ENCODE measurements at regions not wholly inside any gene's neighbourhood (a gene's known extent, or its start where the extent isn't known, plus 50 kb on each side); places are given as distances from the start of the nearest gene placed in this dataset.
A peak's percentile ranks its signal among the peaks of the same experiment; 100 is the strongest.
"Not testable (repeated sequence)": the region's sequence is repeated elsewhere in the genome, so short reads cannot be mapped to it uniquely, and the experiment has no call there.

DNA sequence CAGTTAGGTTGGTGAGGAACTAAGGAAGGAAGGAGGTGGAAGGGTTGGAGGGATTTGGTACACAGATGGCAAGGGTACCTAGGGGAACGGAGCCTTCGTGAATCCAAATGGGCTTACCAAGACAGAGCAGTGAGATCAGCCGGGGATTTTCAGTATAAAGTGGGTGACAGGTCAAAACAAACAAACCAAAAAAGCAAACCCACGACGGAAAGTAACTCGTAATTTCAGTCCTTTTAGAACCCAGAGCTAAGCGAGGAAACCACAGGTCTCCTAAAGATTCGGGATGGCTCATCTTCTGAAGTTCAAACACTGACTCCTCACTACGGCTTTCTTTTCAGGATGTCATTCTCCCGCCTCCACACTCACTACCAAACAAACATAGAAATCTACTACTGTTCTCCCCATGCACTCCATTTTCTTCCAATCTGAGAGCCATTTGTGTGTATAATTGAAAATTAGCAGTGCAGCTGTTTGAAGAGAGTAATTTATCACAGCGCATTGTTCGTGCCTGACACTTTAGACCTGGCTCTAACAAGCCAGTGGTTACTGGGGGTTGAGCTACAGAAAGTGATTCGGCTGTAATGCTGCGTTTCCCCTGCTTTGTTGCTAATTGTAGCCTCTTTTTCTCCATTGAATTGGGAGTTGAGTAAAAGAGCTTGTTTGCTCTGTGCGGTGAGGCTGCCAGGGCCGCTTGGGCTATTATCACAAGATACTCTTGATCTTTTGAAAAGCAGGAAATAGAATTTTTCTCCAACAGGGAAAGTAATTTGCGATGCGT is 64.7 kb upstream of the CCDC39 start:
- DNase-seq (ENCODE audit: low spot score), result no peak

GRCh38 chr3:180747805-180748361 is 68.6 kb upstream of the CCDC39 start:
- no peak for DNase-seq (ENCODE audit: low spot score)

DNA sequence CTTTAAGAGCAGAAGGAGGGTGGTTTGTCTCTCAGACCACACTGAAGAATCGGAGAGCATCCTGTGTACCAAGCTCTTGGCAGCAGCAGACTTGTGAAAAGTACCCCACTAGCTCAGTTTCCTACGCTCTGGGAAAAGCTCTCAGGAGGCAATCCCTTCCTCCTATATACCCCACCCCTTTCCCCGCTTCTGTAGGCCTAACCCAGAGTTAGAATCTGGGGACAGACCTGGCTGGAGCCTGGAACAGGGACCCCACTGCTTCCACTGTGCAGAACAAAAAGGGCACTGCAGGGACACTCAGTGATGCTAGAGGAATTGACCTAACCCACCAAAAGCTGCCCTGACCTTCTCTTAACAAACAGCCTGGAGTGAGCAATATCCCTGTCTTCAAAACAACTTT is 70.0 kb upstream of the CCDC39 start:
- DNase-seq (ENCODE audit: low spot score), result no peak

DNA sequence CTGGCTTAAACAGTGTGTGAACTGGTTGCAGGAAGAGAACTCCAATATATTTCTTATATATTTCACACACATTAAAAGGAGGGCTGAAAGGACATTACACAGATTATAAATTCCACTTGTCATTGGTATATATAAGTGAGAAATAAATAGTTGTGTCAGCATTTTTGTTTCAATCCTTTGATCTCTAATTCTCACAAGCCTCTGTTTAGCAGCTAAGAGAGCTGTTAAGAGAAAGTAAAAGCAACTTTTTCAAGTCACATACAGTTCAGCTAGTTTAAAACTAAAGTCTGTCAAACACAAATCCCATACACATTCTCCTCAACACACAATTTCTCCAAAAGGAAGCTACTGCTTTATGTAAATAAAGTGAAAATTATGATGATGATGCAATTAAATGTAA is 70.5 kb upstream of the CCDC39 start:
- no peak for DNase-seq (ENCODE audit: low spot score)

DNA sequence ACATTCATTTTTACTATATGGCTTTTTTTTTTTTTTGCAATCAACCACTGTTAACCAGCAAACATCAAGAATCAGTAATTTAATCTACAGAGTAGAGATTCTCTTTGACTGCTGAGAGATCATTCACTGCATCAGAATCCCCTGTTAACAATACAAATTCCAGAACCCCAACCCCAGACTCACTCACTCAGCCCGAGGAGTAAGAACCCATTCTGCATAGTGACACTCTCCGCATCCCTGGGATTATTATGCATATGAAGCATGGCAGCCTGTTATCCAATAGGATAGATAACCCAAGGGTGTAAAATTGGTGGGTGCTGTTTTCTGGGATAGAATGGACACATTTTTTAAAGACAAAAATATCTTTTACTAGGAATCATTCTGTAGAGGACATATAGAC is 76.3 kb upstream of the CCDC39 start:
- no peak for DNase-seq (ENCODE audit: low spot score)

- no peak for DNase-seq (ENCODE audit: low spot score)
Observed at GRCh38 chr3:180762866-180763265, 83.6 kb upstream of the CCDC39 start.

DNA sequence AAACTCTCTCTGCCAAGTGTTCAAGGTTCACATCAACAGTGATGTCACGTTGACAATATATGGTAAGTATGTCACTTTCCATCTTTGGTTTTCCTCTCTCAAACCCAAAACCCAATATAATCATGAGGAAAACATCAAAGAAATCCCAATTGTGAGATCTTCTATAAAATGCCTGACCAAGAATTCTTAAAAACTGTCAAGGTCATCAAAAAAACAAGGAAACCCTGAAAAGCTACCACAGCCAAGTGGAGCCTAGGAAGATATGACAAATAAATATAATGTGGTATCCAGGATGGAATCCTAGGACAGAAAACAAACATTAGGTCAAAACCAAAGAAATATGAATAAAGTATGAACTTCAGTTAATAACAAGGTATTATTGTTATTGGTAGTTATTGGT is 85.2 kb upstream of the CCDC39 start:
- DNase-seq (ENCODE audit: low spot score), result no peak

DNA sequence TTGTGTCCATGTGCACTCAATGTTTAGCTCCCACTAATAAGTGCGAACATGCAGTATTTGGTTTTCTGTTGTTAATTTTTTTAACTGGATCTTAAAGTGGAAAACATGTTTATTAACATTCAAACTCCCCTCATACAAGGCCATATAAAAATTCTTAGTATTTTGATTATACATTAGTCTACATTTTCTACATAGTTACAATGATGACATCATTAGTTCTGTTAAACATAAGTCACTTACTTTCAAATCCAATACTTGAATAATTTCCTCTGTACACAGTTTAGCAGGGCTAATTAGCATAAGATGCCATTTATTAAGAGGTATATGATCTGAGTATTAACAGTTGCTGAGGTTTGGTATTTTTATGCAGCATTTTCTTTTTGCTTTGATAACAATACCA is 91.3 kb upstream of the CCDC39 start:
- no peak for DNase-seq (ENCODE audit: low spot score)

GRCh38 chr3:180776433-180776832 is 97.1 kb upstream of the CCDC39 start:
- no peak for DNase-seq (ENCODE audit: low spot score)

GRCh38 chr3:180782195-180782984 is 103.1 kb upstream of the CCDC39 start:
- no peak for DNase-seq (ENCODE audit: low spot score)

DNA sequence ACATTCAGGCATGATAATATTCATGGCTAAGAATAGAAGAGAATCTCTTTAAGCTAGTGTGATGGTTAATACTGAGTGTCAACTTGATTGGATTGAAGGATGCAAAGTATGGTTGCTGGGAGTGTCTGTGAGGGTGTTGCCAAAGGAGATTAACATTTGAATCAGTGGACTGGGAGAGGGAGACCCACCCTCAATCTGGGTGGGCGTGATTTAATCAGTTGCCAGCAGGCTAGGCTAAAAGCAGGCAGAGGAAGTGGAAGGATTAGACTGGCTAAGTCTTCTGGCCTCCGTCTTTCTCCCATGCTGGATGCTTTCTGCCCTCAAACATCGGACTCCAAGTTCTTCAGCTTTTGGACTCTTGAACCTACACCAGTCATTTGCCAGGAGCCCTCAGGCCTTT is 106.9 kb upstream of the CCDC39 start:
- DNase-seq (ENCODE audit: low spot score), result not testable (repeated sequence)

GRCh38 chr3:180789774-180790173 is 110.5 kb upstream of the CCDC39 start:
- DNase-seq (ENCODE audit: low spot score), result no peak

GRCh38 chr3:180798197-180798596 is 114.3 kb upstream of the FXR1 start:
- no peak for DNase-seq (ENCODE audit: low spot score)

GRCh38 chr3:180802837-180803236 is 109.6 kb upstream of the FXR1 start:
- DNase-seq (ENCODE audit: low spot score), result peak; percentile 6

- DNase-seq (ENCODE audit: low spot score), result no peak
Observed at GRCh38 chr3:180804916-180805315, 107.6 kb upstream of the FXR1 start.

GRCh38 chr3:180808823-180809575 is 103.5 kb upstream of the FXR1 start:
- DNase-seq (ENCODE audit: low spot score), result no peak

- no peak for DNase-seq (ENCODE audit: low spot score)
Observed at GRCh38 chr3:180820400-180820799, 92.1 kb upstream of the FXR1 start.

- DNase-seq (ENCODE audit: low spot score), result no peak
Observed at GRCh38 chr3:180825964-180826363, 86.5 kb upstream of the FXR1 start.

DNA sequence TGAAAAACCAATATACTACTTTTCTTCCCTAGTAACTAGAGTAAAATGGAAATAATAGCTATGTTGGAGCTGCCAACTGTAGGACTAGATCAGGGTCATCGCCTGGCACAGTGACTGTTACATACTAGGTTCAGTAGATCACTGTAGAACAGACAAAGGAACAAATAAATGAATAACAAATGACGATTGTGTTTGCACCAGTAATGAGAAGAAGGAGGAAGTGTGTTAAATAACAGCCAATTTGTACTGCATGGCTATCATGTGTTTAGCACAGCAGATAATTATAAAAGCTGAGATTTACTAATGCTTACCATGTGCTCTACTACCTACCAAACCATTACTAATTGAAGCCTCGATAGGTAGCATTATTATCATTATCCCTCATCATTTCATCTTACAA is 85.3 kb upstream of the FXR1 start:
- no peak for DNase-seq (ENCODE audit: low spot score)

- DNase-seq (ENCODE audit: low spot score), result no peak
Observed at GRCh38 chr3:180828001-180828720, 84.3 kb upstream of the FXR1 start.

DNA sequence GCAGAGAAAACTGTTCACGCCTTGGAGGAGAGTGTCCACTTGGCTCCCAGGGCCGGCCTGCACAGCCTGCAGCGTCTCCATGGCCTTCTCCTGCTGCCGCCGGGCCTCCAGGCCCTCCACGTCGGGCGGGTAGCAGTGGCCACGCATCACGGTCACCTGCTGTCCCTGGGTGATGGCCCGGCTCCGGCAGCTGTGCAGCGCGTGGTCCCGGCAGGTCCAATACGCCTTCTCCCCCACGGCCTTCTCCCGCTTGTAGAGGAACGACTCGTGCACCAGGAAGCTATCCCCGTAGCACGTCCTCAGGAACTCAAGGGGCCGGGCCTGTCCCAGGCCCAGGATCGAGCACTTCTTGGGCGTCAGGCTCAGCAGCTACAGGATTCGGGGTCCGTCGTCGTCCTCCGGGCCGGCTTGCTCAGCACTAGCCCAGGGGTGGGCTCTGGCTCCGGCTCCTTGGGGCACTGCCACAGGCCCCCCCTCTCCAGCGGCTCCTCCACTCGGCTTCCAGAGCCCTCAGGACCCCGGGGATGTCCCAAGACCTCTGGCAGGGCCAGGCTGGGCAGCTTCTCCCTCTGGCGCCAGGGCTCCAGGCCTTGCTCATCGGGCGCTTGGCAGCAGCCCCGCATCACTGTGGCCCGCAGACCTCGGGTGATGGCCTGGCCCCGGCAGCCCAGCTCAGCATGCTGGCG is 83.6 kb upstream of the FXR1 start:
- DNase-seq (ENCODE audit: low spot score), result no peak

Measured in activated CD4-positive, alpha-beta T cell treated with anti-CD3 and anti-CD28 coated beads, Interleukin-2, Interleukin-4, amounts not matched to agents 100 ng/mL and 50 ng/mL, durations not matched to agents 16 hours and 8 hours (primary cell).